ENCODE measurements at regions not wholly inside any gene's neighbourhood (a gene's known extent, or its start where the extent isn't known, plus 50 kb on each side); places are given as distances from the start of the nearest gene placed in this dataset.

- TF ChIP-seq FOXP2 (optimal IDR thresholded peaks at IDR 0.05; ENCODE audit: borderline replicate concordance, extremely low read depth, extremely low read length, insufficient read depth) (no peak), POLR2AphosphoS5 (IDR thresholded peaks at IDR 0.05; ENCODE audit: low read depth, low read length) (no peak), TAF1 (IDR thresholded peaks at IDR 0.05; ENCODE audit: borderline replicate concordance, insufficient read depth, low read length) (no peak), SIN3A (IDR thresholded peaks at IDR 0.05; ENCODE audit: borderline replicate concordance, insufficient read depth, low read length) (no peak)
- TF ChIP-seq, protein P1, sequence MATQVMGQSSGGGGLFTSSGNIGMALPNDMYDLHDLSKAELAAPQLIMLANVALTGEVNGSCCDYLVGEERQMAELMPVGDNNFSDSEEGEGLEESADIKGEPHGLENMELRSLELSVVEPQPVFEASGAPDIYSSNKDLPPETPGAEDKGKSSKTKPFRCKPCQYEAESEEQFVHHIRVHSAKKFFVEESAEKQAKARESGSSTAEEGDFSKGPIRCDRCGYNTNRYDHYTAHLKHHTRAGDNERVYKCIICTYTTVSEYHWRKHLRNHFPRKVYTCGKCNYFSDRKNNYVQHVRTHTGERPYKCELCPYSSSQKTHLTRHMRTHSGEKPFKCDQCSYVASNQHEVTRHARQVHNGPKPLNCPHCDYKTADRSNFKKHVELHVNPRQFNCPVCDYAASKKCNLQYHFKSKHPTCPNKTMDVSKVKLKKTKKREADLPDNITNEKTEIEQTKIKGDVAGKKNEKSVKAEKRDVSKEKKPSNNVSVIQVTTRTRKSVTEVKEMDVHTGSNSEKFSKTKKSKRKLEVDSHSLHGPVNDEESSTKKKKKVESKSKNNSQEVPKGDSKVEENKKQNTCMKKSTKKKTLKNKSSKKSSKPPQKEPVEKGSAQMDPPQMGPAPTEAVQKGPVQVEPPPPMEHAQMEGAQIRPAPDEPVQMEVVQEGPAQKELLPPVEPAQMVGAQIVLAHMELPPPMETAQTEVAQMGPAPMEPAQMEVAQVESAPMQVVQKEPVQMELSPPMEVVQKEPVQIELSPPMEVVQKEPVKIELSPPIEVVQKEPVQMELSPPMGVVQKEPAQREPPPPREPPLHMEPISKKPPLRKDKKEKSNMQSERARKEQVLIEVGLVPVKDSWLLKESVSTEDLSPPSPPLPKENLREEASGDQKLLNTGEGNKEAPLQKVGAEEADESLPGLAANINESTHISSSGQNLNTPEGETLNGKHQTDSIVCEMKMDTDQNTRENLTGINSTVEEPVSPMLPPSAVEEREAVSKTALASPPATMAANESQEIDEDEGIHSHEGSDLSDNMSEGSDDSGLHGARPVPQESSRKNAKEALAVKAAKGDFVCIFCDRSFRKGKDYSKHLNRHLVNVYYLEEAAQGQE (IDR thresholded peaks at IDR 0.05; ENCODE audit: insufficient read depth in 1 of 2, low read depth in 2 of 2, low read length in 2 of 2), result no peak
These were observed 350.4 kb upstream of the PKDCC start for GRCh38 chr2:41697389-41697788.

DNA sequence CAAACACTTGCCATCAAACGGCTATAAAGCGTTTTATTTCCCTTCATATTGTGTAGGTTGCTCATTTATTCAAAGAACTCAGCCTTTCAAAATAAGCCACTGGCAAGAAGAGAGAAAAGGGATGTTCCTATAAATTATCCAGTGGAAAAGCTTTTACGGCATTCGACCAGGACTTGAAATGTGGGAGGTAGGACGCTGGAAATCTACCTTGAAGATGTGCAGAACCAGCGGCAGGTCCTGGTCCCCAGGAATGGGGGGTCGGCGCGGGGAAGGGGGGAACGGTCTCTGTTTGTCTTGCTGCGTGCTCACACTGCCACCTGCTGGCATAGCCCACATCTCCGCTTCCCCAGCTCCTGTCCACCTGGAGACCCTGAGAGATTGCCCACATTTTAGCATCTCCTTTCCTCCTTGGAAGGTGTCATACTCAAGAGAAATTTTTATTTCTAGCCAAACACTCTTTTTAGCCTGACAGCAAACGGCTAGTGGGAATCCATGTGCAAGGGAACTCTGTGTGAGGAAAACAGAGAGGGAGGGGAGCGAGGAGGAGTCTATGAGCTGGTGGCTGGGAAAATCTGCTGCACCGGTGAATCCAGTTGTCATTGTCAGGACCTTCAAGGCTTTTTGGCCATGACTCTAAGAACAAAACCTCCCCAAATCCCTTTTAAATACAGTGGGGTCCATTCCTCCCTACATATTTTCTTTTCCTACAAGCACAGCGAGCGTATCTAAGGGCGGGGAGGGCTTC is 349.0 kb upstream of the PKDCC start:
- TF ChIP-seq POLR2AphosphoS5 (IDR thresholded peaks at IDR 0.05; ENCODE audit: low read depth, low read length), result no peak
- no peak for TF ChIP-seq TAF1 (IDR thresholded peaks at IDR 0.05; ENCODE audit: borderline replicate concordance, insufficient read depth, low read length)
- no peak for TF ChIP-seq SIN3A (IDR thresholded peaks at IDR 0.05; ENCODE audit: borderline replicate concordance, insufficient read depth, low read length)
- TF ChIP-seq FOXP2 (optimal IDR thresholded peaks at IDR 0.05; ENCODE audit: borderline replicate concordance, extremely low read depth, extremely low read length, insufficient read depth), result no peak
- TF ChIP-seq, protein P1 (IDR thresholded peaks at IDR 0.05; ENCODE audit: insufficient read depth in 1 of 2, low read depth in 2 of 2, low read length in 2 of 2), result no peak

DNA sequence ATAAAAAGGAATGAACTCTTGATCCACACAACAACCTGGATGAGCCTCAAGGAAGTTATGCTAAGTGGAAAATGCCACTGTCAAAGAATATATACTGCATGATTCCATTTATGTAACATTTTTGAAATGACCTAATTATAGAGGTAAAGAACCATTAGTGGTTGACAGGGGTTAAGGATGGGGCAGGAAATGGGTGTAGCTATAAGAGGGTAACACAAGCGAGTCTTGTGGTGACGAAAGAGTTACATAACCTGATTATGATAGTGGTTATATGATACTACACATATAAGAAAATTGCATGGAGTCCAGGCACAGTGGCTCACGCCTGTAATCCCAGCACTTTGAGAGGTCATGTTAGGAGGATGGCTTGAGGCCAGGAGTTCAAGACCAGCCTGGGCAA is 346.6 kb upstream of the PKDCC start:
- TF ChIP-seq TAF1 (IDR thresholded peaks at IDR 0.05; ENCODE audit: borderline replicate concordance, insufficient read depth, low read length), result no peak
- TF ChIP-seq, protein P1 (IDR thresholded peaks at IDR 0.05; ENCODE audit: insufficient read depth in 1 of 2, low read depth in 2 of 2, low read length in 2 of 2), result no peak
- no peak for TF ChIP-seq FOXP2 (optimal IDR thresholded peaks at IDR 0.05; ENCODE audit: borderline replicate concordance, extremely low read depth, extremely low read length, insufficient read depth)
- no peak for TF ChIP-seq SIN3A (IDR thresholded peaks at IDR 0.05; ENCODE audit: borderline replicate concordance, insufficient read depth, low read length)
- TF ChIP-seq POLR2AphosphoS5 (IDR thresholded peaks at IDR 0.05; ENCODE audit: low read depth, low read length), result no peak

DNA sequence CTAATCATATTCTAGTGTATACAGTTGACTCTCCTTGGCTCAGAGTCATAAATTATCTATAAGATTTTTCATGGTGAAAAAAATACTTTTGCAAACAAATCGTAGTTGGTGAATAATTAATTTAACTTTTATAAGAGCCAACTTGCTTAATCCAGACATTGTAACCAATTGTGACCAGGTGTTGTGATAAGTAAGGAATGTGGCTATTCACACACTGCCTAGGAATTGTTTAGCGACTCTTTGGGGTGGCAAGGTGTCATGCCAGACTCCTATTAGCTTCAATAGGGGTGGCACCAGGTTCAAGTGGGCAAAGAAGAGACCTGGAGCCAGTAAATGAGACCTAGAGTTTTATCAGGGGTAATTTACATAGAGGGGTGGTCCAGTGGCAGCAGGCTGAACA is 344.7 kb upstream of the PKDCC start:
- TF ChIP-seq FOXP2 (optimal IDR thresholded peaks at IDR 0.05; ENCODE audit: borderline replicate concordance, extremely low read depth, extremely low read length, insufficient read depth) (no peak), TAF1 (IDR thresholded peaks at IDR 0.05; ENCODE audit: borderline replicate concordance, insufficient read depth, low read length) (no peak), POLR2AphosphoS5 (IDR thresholded peaks at IDR 0.05; ENCODE audit: low read depth, low read length) (no peak), SIN3A (IDR thresholded peaks at IDR 0.05; ENCODE audit: borderline replicate concordance, insufficient read depth, low read length) (no peak)
- TF ChIP-seq, protein P1 (IDR thresholded peaks at IDR 0.05; ENCODE audit: insufficient read depth in 1 of 2, low read depth in 2 of 2, low read length in 2 of 2), result no peak
